ENCODE measurements at regions not wholly inside any gene's neighbourhood (a gene's known extent, or its start where the extent isn't known, plus 50 kb on each side); places are given as distances from the start of the nearest gene placed in this dataset.

DNA sequence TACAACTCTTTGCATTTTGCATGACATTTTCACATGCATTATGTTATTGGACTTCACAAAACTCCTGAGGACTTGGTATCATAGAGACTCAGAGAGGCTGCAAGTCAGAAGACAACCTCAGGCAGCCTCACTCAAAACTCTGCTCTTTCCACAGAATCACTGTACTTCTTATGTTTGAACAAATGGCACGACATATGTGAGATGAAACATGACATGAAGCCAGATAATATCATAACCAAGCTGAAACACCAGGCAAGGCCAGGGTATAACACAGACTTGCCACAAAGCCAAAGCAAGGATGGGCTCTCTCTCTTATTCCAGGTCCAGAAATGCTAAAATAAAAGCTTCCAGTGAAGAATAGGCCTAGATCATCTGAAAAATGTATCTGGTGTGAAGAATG lies 425.8 kb upstream of the CDH5 start:
- DNase-seq (ENCODE audit: low read depth in 2 of 3, low spot score in 2 of 3), result no peak

DNA sequence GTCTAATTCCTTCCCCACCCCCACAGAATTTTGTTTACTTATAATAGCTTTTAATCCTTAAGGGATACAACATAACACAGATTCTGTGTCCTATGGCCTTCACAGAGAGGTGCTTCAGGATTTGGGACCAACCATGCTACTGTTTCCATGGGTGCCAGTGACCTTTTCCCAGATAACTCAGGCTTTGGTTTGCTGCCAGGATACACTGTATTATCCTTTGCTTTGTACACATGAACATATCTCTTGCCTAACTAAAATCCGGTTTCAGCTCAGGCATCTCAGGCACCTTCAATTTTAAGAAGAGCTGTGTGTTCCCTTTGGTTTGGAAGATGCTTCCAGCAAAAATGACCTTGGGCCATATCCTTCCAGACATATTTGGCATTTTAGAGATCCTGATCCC lies 428.4 kb upstream of the CDH5 start:
- DNase-seq (ENCODE audit: low read depth in 2 of 3, low spot score in 2 of 3), result no peak

- no peak for DNase-seq (ENCODE audit: low read depth in 2 of 3, low spot score in 2 of 3)
These were observed 429.0 kb upstream of the CDH5 start for GRCh38 chr16:65937455-65937854.

GRCh38 chr16:65936096-65936495 lies 430.4 kb upstream of the CDH5 start:
- no peak for DNase-seq (ENCODE audit: low read depth in 2 of 3, low spot score in 2 of 3)

- DNase-seq (ENCODE audit: low read depth in 2 of 3, low spot score in 2 of 3), result no peak
These were observed 432.0 kb upstream of the CDH5 start for GRCh38 chr16:65934443-65934842.

GRCh38 chr16:65933703-65934102 lies 432.8 kb upstream of the CDH5 start:
- no peak for DNase-seq (ENCODE audit: low read depth in 2 of 3, low spot score in 2 of 3)

- DNase-seq (ENCODE audit: low read depth in 2 of 3, low spot score in 2 of 3), result no peak
These were observed 434.0 kb upstream of the CDH5 start for GRCh38 chr16:65932350-65933072.

GRCh38 chr16:65922923-65923322 lies 443.6 kb upstream of the CDH5 start:
- no peak for DNase-seq (ENCODE audit: low read depth in 2 of 3, low spot score in 2 of 3)

DNA sequence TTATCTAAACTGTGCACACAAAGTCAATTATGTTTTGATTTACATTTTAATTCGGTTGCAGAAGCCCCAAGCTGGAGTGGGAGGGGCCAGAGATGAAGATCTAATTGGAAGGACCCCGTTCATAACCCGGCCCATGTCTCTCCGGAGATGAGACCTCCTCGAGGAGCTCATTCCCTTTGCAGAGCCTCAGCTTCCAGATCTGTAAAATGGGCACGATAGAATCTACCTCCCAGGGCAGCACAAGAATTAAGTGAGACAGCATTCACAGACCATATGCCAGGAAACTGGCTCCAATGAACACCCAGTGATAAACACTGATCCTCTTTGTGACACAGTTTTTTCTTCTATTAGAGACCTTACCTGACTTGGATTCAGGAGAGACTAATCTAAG lies 446.5 kb upstream of the CDH5 start:
- DNase-seq (ENCODE audit: low read depth in 2 of 3, low spot score in 2 of 3), result no peak

- no peak for DNase-seq (ENCODE audit: low read depth in 2 of 3, low spot score in 2 of 3)
These were observed 447.1 kb upstream of the CDH5 start for GRCh38 chr16:65919145-65919985.

- DNase-seq (ENCODE audit: low read depth in 2 of 3, low spot score in 2 of 3), result no peak
These were observed 449.0 kb upstream of the CDH5 start for GRCh38 chr16:65917466-65917865.

DNA sequence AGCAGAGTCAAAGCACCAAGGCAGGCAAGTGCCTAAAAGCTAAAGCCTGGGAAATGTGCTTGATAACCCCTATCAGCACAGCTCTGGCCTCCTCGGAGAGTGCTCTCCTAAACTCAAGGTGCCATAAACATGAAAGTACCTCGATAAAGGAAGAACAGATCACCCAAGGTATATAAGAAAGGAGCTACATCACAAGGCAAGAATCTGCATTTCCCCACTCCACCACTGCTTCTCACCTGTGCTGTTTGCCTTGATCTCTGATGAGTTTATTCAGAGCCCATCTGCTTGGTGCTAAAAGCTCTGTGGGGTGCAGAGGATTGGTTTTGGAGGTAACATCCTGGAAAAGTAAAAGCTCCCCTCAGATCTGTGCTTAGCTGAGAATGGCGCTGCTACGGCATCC lies 449.5 kb upstream of the CDH5 start:
- no peak for DNase-seq (ENCODE audit: low read depth in 2 of 3, low spot score in 2 of 3)

GRCh38 chr16:65910291-65910690 lies 456.2 kb upstream of the CDH5 start:
- DNase-seq (ENCODE audit: low read depth in 2 of 3, low spot score in 2 of 3), result no peak

- DNase-seq (ENCODE audit: low read depth in 2 of 3, low spot score in 2 of 3), result no peak
These were observed 457.0 kb upstream of the CDH5 start for GRCh38 chr16:65909310-65910050.

DNA sequence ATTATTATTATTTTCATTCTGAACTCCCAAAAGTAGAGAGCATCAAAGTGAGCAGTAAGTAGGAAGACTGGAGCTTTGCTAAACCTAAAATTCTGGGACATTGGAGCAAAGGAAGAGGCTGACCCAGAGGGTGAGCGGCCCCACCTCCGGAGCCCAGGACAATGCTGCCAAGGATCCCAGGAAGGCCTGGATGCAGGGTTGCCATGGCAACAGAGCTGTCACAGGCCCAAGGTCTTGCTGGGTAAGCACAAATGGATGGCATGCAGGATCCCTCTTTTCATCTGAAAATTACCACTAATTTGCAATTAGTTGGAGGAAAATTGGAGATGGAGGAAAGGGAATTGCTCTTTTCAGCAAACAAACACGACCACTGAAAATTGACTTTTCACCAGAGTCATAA lies 457.9 kb upstream of the CDH5 start:
- DNase-seq (ENCODE audit: low read depth in 2 of 3, low spot score in 2 of 3), result no peak

DNA sequence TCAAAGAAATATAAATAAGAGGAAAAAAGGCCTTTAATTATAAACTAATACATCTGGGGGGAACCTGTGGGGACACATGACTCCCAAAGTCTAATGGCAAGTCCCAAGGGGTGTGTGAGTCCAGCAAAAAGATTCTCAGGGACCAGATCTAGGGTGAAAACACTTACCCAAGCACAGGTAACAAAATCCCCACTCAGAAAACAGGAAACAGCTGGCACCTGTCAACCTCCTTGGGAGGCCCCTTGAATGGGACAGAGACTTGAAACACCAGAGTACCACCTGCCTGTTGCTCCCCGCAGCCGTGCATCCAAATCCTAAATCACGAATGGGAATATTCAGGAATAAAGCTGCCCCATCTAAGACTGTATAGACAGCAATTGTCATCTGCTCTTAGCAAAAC lies 461.2 kb upstream of the CDH5 start:
- no peak for DNase-seq (ENCODE audit: low read depth in 2 of 3, low spot score in 2 of 3)

- no peak for DNase-seq (ENCODE audit: low read depth in 2 of 3, low spot score in 2 of 3)
These were observed 469.9 kb upstream of the CDH5 start for GRCh38 chr16:65896448-65897153.

GRCh38 chr16:65895906-65896305 lies 470.6 kb upstream of the CDH5 start:
- DNase-seq (ENCODE audit: low read depth in 2 of 3, low spot score in 2 of 3), result no peak

DNA sequence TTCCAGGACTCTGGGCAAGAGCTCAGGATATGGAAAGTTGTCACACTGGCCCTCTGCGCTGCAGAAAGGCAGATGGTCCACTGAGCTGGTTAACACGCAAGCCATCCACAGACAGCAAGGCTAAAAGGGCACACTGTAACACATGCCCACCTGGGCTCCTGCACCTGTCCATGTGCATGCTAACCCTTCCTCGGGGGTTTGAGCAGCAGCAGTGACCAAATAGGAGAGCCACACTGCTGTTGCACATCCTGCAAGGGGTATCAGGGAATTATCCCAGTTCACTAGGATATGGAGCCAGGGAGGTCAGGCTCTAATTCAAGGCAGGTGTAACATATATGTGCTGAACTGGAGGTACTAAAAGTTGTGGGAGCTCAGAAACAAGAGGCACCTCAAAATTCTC lies 471.0 kb upstream of the CDH5 start:
- DNase-seq (ENCODE audit: low read depth in 2 of 3, low spot score in 2 of 3), result no peak

DNA sequence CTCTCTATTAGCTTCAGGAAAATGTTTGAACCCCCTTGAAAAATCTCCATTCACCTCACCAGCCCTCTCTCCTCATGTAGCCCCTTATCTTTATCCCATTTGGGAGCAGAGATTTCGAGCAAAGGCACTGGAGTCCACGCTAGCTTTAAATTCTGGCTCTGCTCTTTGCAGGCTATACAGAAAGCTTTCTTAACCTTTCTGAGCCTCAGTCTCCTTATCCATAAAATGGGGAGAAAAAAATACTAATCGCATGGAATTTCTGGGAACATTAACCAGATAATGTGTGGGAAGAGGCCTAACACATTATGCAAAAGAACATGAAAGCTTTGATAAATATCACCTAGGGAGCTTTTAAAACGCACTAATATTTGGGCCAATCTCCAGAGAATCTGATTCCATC lies 476.3 kb upstream of the CDH5 start:
- no peak for DNase-seq (ENCODE audit: low read depth in 2 of 3, low spot score in 2 of 3)

DNA sequence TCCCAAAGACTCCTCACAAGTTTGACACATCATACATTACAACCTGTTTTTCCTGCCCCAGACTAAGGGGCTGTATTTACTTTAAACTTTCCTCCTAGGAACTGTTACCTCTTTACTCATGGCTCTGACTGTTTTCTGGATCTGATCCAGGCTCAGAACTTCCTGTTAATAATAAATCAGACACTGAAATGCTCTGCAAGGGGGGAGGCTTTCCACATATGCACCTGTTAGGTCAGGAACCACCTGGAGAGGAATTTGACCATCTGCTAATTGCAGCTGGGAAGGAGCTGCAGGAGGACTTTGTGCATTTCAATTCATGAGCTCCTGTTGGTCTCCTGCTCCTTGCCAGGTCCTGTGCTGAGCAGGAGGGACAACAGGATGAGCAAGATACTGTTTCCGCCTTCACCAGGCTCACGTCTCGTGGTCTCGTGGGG lies 476.9 kb upstream of the CDH5 start:
- DNase-seq (ENCODE audit: low read depth in 2 of 3, low spot score in 2 of 3), result peak in 1 of 3 donors; percentile 11

Measured in hematopoietic multipotent progenitor cell (in vitro differentiated cells).